M059J (cell line): ENCODE measurements at regions not wholly inside any gene's neighbourhood (a gene's known extent, or its start where the extent isn't known, plus 50 kb on each side); places are given as distances from the start of the nearest gene placed in this dataset.

Experiments
- DNase-seq: peaks from one replicate; pipeline ENCODE4 v3.0.0-alpha.2; 2012; ENCODE audit warnings: low read depth

DNA sequence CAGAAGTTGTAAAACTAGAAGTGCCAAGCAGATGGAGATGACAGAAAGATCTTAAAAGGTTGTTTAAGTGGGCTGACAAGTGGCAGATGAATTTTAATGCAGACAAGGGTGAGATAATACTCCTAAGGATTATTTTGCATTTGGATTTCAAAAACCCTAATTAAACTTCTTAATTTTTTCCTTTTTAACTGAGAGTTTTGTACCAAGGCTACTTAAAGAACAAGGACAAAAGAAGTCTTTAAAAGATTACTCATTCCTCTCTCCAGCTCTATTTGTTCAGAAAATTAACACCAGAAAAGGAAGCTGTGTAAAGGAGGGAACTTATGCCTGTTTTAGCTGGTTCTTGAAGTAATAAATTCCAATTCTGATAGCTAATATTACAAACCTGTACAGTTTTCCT is 275.4 kb downstream of the ETNK1 start:
- no peak for DNase-seq

- DNase-seq: no peak
These were observed 279.5 kb downstream of the ETNK1 start for GRCh38 chr12:22904485-22904884.

DNA sequence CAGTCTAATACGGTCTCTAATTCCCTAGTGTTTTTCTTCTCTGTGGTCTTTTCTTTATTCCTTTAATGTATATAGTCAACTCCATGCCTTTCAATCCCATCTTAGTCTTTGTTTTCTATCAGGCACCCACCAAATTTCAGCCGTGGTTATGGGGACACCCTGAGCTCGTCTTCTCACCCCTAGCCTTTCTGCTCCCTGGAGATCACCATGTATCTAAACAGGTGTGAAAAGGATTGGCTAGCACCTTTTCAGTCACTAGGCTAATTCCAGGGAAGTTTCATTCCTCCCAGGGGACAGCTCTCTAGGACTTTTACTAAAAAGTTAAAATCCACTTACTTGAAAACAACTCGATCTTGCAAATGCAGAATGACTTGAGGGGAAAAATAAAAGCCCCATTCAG is 291.3 kb downstream of the ETNK1 start:
- DNase-seq: no peak

DNA sequence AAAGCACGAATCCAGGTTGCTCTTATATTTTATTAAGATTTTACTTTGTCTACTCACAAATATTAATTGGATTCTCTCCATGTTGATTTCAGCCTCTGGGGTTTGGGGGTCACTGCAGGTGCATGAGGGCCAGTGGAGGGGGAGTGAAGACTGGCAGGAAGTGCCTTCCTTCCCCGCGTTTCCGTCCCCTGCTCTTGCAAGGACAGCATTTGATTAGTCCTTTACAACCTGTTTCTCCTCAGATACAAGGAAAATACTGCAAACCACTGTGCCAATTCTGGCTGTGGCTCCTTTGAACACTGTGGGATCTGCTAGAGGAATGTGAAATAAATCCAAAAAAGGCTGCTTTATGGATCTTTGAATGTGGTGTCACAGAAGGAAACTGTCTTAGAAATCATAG is 291.8 kb downstream of the ETNK1 start:
- DNase-seq: no peak

DNA sequence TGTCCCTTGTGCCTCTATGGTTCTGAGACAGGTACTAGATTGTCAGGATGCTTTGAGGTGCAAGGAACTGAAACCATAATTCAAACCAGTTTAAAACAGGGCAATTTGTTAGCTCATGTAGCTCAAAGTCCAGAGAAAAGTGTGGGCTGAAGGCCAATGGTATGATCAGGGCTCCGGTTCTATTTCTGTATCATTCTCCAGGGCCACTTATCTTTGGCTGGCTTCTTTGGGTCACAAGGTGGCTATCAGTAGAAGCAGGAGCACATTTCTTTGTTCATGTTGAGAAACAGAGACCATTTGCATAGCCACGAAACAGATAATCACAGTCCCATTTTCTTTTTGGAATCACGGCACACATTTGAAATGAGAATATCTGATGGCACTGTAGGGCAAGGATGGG is 294.9 kb downstream of the ETNK1 start:
- no peak for DNase-seq

DNA sequence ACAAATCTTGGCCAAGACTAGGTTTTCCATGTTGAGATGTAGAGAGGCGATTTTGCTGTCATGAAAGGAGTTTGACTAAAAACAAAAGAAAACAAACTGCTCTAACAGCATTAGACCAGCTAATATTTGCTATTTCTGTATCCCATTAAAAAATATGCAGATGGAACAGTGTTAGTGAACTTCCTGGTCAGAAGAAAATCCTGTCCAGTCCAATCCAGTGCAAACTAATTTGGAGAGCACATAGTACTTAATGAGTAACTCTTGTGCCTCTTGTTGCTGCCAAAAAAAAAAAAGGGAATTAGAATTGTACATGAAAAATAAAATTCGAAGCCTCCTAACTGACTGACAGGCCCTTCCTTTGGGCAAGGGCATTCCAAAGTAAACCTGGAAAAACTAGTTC is 298.8 kb downstream of the ETNK1 start:
- DNase-seq: no peak

DNA sequence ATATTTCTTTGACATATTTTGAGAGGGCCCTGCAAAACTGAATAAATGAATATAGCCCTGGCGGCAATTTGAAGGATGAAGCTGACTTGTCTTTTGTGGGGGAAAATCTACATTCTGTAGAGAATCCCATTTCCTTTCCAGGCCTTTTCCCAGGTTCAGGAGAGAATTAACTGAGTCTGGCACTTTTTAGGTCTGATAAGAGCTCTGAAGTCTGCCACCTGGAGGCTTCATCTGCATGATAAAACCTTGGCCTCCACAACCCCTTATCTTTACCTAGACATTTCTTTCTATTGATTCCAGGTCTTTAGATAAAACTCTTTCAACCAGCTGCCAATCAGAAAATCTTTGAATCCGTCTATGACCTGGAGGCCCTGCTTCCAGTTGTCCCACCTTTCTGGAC is 299.4 kb downstream of the ETNK1 start:
- no peak for DNase-seq

GRCh38 chr12:22925623-22926022 is 300.7 kb downstream of the ETNK1 start:
- no peak for DNase-seq

- DNase-seq: no peak
These were observed 307.5 kb downstream of the ETNK1 start for GRCh38 chr12:22932431-22932830.

DNA sequence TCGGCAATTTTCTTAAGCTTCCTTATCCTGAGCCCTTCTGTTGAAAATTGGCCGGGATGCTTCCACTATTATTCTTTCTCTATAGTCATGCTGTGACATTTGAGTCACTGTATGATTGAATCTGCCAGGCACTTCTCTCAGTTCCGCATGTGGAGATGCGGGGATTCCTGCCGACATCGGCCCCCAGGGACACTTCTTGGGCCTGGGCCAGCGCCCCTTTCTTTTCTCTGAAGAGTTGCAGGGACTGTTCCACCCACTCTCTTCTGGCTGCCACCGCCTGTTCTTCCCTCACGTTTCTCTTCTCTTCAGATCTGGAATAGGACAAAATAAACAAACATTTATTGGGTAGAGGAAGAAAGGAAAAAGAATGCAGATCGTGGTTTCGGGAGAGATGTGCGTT is 310.1 kb downstream of the ETNK1 start:
- DNase-seq: peak; percentile 2

GRCh38 chr12:22935501-22935900 is 310.5 kb downstream of the ETNK1 start:
- peak; percentile 4 for DNase-seq

- no peak for DNase-seq
These were observed 313.4 kb downstream of the ETNK1 start for GRCh38 chr12:22938323-22938722.

DNA sequence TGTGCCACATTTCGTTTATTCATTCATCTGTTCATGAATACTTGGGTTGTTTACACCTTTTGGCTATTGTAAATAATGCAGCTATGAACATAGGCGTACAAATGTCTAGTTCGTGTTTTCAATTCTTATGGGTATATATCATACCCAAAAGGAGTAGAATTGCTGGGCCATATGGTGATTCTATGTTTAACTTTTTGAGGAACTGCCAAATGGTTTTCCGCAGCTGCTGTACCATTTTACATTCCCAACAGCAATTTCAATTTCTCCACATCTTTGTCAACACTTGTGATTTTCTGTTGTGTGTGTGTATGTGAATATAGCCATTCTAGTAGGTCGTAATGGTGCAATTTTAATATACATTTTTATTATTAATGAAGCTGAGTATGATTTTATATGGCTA is 326.2 kb downstream of the ETNK1 start:
- no peak for DNase-seq

GRCh38 chr12:22956690-22957089 is 331.7 kb downstream of the ETNK1 start:
- no peak for DNase-seq

DNA sequence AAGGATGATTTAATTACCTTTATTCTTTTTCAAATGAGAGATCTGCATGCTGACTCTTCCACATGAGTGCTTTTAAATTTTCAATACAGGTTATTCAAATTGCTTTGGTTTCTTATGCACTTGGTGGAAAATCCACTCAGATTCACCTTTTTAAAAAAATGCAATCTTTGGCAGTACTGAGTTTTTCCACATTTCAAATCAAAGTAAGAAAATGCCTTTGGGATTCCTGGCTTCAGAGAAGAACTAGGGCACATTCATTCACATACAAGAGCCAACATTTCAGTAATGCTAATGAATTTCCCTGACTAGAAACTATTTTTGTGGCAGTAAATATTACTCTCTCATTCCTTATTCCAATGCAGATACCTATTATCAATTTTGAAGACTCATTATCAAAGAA is 342.2 kb downstream of the ETNK1 start:
- DNase-seq: no peak

DNA sequence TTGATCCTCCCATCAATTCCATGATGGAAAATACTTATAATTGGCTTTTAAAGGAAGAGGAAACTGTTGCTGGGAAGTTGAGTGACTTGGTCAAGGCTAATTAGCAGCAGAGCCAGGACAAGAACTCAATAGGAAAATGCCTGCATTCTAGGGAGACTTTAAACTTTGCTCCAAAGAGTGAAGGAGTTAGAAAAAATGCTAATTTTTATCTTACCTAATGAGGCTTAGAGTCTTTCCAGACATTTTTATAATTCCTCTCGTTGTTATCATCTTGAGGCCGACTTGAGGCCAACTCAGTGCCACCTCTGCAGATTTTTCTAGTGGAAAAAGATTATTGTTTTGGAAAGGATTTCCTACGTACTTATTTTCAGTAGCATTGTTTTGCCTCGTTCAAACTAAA is 344.6 kb downstream of the ETNK1 start:
- DNase-seq: no peak

DNA sequence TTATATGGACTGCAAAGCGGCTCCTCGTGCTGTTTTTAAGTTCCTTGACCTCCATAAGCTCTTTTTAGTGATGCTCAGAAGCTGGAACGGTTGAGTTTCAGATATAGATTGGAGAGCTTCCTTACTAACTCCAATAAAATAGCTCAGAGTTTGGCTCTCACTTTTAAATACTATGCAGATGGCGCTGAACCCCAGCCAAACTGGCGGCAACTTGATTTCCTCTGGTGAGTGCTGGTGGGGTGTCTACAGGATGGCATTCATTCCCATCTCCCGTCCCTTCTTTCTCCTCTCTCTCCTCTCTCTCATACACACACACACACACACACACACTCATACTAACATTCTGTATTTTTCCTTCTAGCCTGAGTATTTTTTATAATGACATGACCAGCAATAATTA is 346.3 kb downstream of the ETNK1 start:
- no peak for DNase-seq

- DNase-seq: no peak
These were observed 346.8 kb downstream of the ETNK1 start for GRCh38 chr12:22971701-22972191.

- peak; percentile 73 for DNase-seq
These were observed 349.9 kb downstream of the ETNK1 start for GRCh38 chr12:22974865-22975264.

- DNase-seq: peak; percentile 81
These were observed 354.0 kb downstream of the ETNK1 start for GRCh38 chr12:22978962-22979361.

- DNase-seq: no peak
These were observed 355.0 kb downstream of the ETNK1 start for GRCh38 chr12:22979854-22980469.

- DNase-seq: peak; percentile 5
These were observed 356.7 kb downstream of the ETNK1 start for GRCh38 chr12:22981711-22982110.

DNA sequence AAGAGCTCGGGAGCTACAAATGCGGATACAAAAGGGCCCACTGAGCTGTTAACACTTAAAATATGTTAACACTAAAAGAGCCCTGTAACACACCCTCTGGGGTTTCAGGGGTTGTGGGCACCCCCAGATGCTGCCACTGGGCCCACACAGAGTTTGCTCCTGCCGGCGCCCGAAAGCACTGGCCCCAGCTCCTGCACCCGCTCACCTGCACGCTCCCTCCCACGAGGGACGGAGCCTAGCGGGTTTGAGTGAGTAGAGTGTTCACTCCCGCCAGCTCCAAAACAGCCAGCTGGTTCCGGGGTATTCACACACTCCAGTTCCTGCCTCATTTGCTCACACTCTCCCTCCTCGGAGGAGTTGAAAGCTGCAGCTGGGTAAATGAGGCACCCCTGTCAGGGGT is 357.7 kb downstream of the ETNK1 start:
- DNase-seq: no peak

DNA sequence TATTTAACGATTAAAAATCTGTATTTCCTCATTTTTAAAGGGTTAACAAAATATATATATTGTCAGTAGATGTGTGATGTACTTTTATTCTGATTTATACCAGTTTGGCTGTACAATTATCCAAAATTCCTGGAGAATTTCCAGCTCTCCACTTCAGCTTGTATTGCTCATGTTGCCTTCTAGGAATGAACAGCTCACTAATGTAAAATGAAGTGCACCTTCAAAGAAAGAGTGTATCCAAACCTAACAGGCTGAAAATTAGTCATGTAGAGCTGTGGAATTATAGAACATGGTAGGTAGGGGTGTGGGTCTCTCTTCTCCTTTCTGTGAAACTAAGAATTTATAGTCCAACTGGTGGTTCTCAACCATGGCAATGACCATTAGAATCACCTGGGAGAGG is 362.0 kb downstream of the ETNK1 start:
- DNase-seq: no peak
